Mucosa of descending colon (tissue), 3 donors: ENCODE measurements at regions not wholly inside any gene's neighbourhood (a gene's known extent, or its start where the extent isn't known, plus 50 kb on each side); places are given as distances from the start of the nearest gene placed in this dataset.
"Not testable (repeated sequence)": the region's sequence is repeated elsewhere in the genome, so short reads cannot be mapped to it uniquely, and the experiment has no call there.

Experiments used
- ATAC-seq: fragments of 200-7000 bp; cut with Tn5 transposase; one replicate; pipeline ENCODE4 v1.9.1; 2020; ENCODE audit warnings: mild to moderate bottlenecking, moderate library complexity
- DNase-seq, 3 donors: peaks; one replicate each; pipeline ENCODE4 v3.0.0-alpha.2; 2020
- H3K36me3 ChIP-seq: fragments of 200-600 bp; one replicate; pipeline ENCODE4 v1.8.0; 2021; ENCODE audit warnings: low read depth, mild to moderate bottlenecking
- H3K4me1 ChIP-seq: fragments of 200-600 bp; one replicate; pipeline ENCODE4 v1.8.0; 2021; ENCODE audit warnings: low read depth, mild to moderate bottlenecking
- H3K4me3 ChIP-seq: fragments of 200-600 bp; one replicate; pipeline ENCODE4 v1.8.0; 2021; ENCODE audit warnings: mild to moderate bottlenecking
- H3K9me3 ChIP-seq: fragments of 200-600 bp; one replicate; pipeline ENCODE4 v1.8.0; 2021; ENCODE audit warnings: mild to moderate bottlenecking
- CTCF ChIP-seq: fragments of 200-600 bp; IDR thresholded peaks from one replicate; pipeline ENCODE4 v1.8.0; 2022; ENCODE audit warnings: antibody characterized with exemption, mild to moderate bottlenecking
- intact Hi-C, 2 donors: fragments of 100-400 bp; cut with DNase I in 1 of 2; cut with micrococcal nuclease in 1 of 2; formaldehyde crosslinking; loops; one replicate each; pipeline versions ENCODE4 v1.11.0 to v1.11.1; 2022; cut with DNase I, micrococcal nuclease
- donor health status: DM: no; HTN: no; CAD: no; lungs with moderate emphysema.
- donor health status: DM: no; HTN: no; CAD: no.
- donor health status: DM: no; HTN: yes; CAD: no.

DNA sequence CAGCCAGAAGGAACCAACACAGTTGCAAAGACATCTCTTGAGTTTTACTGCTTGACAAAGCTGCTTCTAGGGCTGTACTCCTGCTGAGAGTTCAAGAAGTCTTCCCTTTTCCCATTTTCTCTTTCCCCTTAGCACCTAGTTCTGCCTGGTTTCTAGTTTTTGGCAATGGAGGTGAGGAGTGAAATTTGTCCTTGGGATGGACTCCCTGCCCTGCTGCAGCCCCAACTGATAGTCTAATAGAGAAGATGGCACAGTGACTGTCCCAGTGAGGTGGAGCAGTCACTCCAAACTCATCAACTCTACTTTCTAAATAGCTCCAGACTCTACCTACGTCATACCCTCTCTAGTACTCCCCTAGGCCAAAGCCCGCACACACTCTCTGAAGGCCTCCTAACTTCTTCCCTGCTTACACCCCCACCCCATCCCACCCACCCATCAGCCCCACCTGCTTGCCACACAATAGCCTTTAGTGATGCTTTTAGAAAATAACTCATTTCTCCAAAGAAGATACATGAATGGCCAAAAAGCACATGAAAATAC lies 164.4 kb downstream of the DDX1 start:
- no peaks in the 10 kb centered on the region for H3K4me1 ChIP-seq
- no peaks in the 10 kb centered on the region for H3K9me3 ChIP-seq
- no peaks in the 10 kb centered on the region for H3K36me3 ChIP-seq
- TF ChIP-seq CTCF = no peak
- no peak overlapping the region for H3K4me3 ChIP-seq
- ATAC-seq (no peak), DNase-seq (no peak)
- intact Hi-C loops = no loop called here

- ATAC-seq (no peak), DNase-seq (no peak)
- no peak for TF ChIP-seq CTCF
- no peak overlapping the region for H3K4me3 ChIP-seq
- intact Hi-C loops = no loop called here
- H3K4me1 ChIP-seq = no peaks in the 10 kb centered on the region
- no peaks in the 10 kb centered on the region for H3K9me3 ChIP-seq
- no peaks in the 10 kb centered on the region for H3K36me3 ChIP-seq
Measured at GRCh38 chr2:15756882-15757819, 165.5 kb downstream of the DDX1 start.

DNA sequence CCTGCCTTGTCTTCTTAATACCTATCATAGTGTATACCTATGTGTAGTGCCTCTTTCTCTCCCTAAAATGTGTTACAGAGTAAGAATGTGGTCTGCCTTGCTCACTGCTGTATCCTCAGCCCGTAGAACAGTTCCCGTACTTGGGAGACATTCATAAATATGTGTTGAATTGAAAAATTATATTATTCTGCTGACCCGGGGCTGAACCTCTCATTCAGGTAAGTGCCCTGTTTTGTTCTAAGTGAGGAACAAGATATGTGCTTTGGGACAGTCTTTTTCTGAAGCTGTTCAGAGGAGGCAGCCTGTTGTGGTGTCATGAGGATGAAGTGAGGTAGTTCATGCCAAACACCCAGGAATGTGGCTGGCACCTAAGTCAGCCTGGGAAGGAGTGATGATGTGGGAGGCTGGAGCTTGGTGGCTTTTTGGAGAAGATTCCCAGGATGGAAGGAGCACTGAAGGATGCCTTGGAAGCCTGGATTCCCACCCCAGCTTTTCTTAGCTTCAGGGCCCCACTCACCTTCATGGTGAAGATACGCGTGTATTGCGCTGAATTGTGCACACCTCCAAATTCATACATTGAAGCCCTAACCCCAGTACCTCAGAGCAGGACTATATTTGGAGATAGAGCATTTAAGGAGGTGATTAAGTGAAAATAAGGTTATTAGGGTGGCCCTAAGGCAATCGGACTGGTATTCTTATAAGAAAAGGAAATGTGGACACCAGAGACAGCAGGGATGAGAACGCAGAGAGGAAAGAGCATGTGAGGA lies 166.3 kb downstream of the DDX1 start:
- Histone ChIP-seq H3K9me3 (no peaks in the 10 kb centered on the region), H3K4me1 (no peaks in the 10 kb centered on the region), H3K4me3 (no peak overlapping the region), H3K36me3 (no peaks in the 10 kb centered on the region)
- intact Hi-C loops = no loop called here
- ATAC-seq (no peak), DNase-seq (no peak)
- no peak for TF ChIP-seq CTCF

- Histone ChIP-seq H3K4me1 (no peaks in the 10 kb centered on the region), H3K4me3 (no peak overlapping the region), H3K9me3 (no peaks in the 10 kb centered on the region), H3K36me3 (no peaks in the 10 kb centered on the region)
- no peak for TF ChIP-seq CTCF
- DNase-seq (no peak), ATAC-seq (no peak)
- intact Hi-C loops = no loop called here
Measured at GRCh38 chr2:15758848-15759247, 167.2 kb downstream of the DDX1 start.

DNA sequence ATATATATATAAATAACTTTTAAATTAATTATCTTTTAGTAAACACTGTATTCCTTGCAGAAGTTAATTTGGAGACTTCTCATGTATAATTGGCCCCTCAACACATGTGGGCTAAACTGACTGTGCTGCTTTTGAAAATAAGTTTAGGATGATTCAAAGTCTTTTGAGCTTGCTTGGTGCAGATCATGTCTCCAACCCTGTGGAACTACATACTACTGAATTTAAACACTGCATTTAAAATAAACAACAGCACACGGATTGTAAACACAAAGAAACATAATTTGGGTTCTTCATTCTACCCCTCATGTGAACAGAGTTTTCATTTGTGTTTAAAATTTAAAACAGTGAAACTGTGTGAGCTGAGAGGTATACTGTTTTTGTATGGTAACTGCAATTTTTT lies 167.7 kb downstream of the DDX1 start:
- H3K9me3 ChIP-seq = no peaks in the 10 kb centered on the region
- TF ChIP-seq CTCF = no peak
- no peaks in the 10 kb centered on the region for H3K36me3 ChIP-seq
- no peak overlapping the region for H3K4me3 ChIP-seq
- no peak for DNase-seq
- no peak for ATAC-seq
- intact Hi-C loops = no loop called here
- H3K4me1 ChIP-seq = no peaks in the 10 kb centered on the region

- ATAC-seq, H3K9me3 ChIP-seq, DNase-seq, intact Hi-C loops, H3K36me3 ChIP-seq, H3K4me1 ChIP-seq, H3K4me3 ChIP-seq: not testable (repeated sequence)
Measured at GRCh38 chr2:15759791-15760190, 168.1 kb downstream of the DDX1 start.
